ENCODE measurements at regions not wholly inside any gene's neighbourhood (a gene's known extent, or its start where the extent isn't known, plus 50 kb on each side); places are given as distances from the start of the nearest gene placed in this dataset.

DNA sequence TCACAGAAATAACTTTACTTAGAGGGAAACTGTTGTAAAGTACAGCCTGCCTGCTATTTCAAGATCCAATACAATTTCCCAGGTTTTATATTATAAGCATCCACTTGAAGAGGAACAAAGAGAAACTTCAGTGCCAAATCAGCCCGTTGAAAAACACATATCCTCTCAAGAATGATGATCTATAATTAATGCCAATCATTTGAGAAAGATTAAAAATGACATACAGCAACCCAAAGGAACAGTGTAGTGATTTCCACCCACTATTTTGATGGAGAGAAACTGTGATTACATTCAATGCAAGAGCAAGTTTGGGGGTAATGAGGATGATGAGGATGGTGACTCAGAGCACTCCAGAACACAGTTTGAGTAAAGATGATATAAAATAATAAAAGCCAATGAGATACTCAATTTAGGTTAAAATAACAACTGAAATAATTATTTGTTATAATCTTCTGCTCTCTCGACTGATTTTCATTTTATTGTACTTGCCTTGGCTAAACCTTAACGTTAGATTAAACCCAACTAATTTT is 715.5 kb downstream of the NCAM2 start:
- ChIA-PET POLR2A (no interaction called here), CTCF (no interaction called here)
- no peak for DNase-seq (ENCODE audit: extremely low spot score)
- TF ChIP-seq SUZ12 (IDR thresholded peaks at IDR 0.05) (no peak), CTBP1 (IDR thresholded peaks at IDR 0.05; ENCODE audit: borderline replicate concordance) (no peak)

DNA sequence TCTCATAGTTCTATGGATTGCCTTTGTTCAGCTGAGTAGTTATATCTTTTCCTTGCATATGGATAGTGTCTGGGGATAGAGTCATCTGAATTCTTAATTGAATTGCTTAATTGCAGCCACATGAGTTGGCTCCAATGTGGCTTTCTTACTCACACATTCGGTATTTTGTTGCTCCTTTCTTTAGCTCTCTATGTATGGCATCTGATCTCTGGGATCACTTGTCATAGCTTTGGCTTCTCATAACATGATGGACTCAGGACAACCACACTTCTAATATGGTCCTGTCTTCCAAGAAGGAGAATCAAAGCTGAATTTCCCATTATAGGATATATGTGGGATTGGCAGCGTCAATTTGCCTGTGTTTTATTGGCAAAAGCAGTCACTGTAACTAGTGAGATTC is 716.2 kb downstream of the NCAM2 start:
- ChIA-PET CTCF (no interaction called here), POLR2A (no interaction called here)
- no peak for DNase-seq (ENCODE audit: extremely low spot score)
- TF ChIP-seq TARDBP (IDR thresholded peaks at IDR 0.05) (no peak), FOXA1 (IDR thresholded peaks at IDR 0.05) (no peak), ELF4 (IDR thresholded peaks at IDR 0.05) (no peak), ARNT (IDR thresholded peaks at IDR 0.05) (no peak), PKNOX1 (IDR thresholded peaks at IDR 0.05) (no peak), FOXK2 (IDR thresholded peaks at IDR 0.05) (no peak), SUZ12 (IDR thresholded peaks at IDR 0.05) (no peak)

DNA sequence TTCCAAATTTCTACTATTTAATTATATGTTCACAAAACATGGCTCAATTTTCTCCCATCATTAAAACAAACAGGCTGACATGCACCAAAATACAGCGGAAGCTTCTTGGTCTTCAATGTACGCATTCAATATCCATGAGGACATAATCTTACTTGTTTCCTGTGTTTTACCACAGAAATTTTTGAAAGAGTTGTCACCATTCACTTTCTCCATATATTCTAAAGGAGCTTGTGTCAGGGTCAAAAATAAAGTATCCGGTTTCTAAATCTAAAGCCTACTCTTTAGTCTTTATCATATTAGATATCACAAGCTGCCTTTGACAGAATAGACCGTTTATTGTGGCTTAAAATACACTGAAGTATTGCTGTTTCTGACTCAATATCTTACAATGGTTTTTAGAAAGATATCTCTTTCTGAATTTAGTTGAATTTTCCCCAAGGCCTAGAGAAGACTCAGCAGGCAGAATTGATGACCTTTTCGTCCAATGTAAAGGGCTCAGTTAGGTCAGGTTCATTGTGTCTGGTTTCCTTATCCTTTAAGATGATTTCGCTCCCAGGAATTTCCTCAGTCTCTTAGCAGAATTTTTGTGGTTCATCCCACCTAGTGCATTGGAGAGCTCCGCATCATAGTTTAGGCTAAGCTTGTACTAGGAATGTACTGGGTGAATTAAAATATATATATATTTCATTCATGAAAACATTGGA is 717.2 kb downstream of the NCAM2 start:
- ChIA-PET POLR2A (no interaction called here), CTCF (no interaction called here)
- no peak for DNase-seq (ENCODE audit: extremely low spot score)
- TF ChIP-seq NFRKB (IDR thresholded peaks at IDR 0.05) (no peak), FOXA1 (IDR thresholded peaks at IDR 0.05) (no peak), SUZ12 (IDR thresholded peaks at IDR 0.05) (no peak), TARDBP (IDR thresholded peaks at IDR 0.05) (no peak), FOXK2 (IDR thresholded peaks at IDR 0.05) (no peak), PKNOX1 (IDR thresholded peaks at IDR 0.05) (no peak), L3MBTL2 (conservative IDR thresholded peaks at IDR 0.05) (no peak), SP1 (IDR thresholded peaks at IDR 0.05) (no peak), HDGF (IDR thresholded peaks at IDR 0.05; ENCODE audit: borderline replicate concordance) (no peak), ZNF384 (IDR thresholded peaks at IDR 0.05) (no peak), LEF1 (IDR thresholded peaks at IDR 0.05; ENCODE audit: borderline replicate concordance) (no peak), ARNT (IDR thresholded peaks at IDR 0.05) (no peak), CTBP1 (IDR thresholded peaks at IDR 0.05; ENCODE audit: borderline replicate concordance) (no peak), FOXM1 (IDR thresholded peaks at IDR 0.05; ENCODE audit: borderline replicate concordance) (no peak), BHLHE40 (IDR thresholded peaks at IDR 0.05; ENCODE audit: borderline replicate concordance) (no peak), ELF4 (IDR thresholded peaks at IDR 0.05) (no peak)

GRCh38 chr21:21722731-21723130 is 724.5 kb downstream of the NCAM2 start:
- DNase-seq (ENCODE audit: extremely low spot score) = no peak
- ChIA-PET POLR2A (no interaction called here), CTCF (no interaction called here)
- TF ChIP-seq FOXA1 (IDR thresholded peaks at IDR 0.05) = no peak
- TF ChIP-seq BHLHE40 (IDR thresholded peaks at IDR 0.05; ENCODE audit: borderline replicate concordance) = no peak
- TF ChIP-seq L3MBTL2 (conservative IDR thresholded peaks at IDR 0.05) = no peak
- no peak for TF ChIP-seq FOXM1 (IDR thresholded peaks at IDR 0.05; ENCODE audit: borderline replicate concordance)
- no peak for TF ChIP-seq NFRKB (IDR thresholded peaks at IDR 0.05)
- no peak for TF ChIP-seq ARNT (IDR thresholded peaks at IDR 0.05)
- no peak for TF ChIP-seq LEF1 (IDR thresholded peaks at IDR 0.05; ENCODE audit: borderline replicate concordance)
- no peak for TF ChIP-seq TARDBP (IDR thresholded peaks at IDR 0.05)
- TF ChIP-seq CTBP1 (IDR thresholded peaks at IDR 0.05; ENCODE audit: borderline replicate concordance) = no peak
- no peak for TF ChIP-seq ZNF384 (IDR thresholded peaks at IDR 0.05)
- no peak for TF ChIP-seq FOXK2 (IDR thresholded peaks at IDR 0.05)
- no peak for TF ChIP-seq PKNOX1 (IDR thresholded peaks at IDR 0.05)
- no peak for TF ChIP-seq ELF4 (IDR thresholded peaks at IDR 0.05)
- no peak for TF ChIP-seq SUZ12 (IDR thresholded peaks at IDR 0.05)
- TF ChIP-seq HDGF (IDR thresholded peaks at IDR 0.05; ENCODE audit: borderline replicate concordance) = no peak
- no peak for TF ChIP-seq SP1 (IDR thresholded peaks at IDR 0.05)

DNA sequence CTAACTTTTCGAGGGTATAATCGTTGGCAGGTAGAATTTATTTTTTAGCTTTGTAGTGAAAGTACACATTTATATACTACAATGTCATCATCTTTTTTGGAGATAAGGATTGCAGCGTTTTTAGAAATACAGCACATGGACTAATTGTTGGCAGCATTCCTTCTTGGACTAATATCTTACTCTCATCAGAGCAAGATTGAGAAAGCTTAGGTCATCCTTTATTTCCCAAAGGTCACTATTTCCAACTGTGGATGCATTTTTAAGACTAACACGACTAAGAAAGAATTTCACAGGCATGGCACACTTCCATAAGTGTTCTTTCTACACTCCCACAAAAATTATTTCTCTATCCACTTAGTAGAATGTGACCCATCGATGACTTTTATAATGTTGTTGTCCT is 732.3 kb downstream of the NCAM2 start:
- no peak for TF ChIP-seq SUZ12 (IDR thresholded peaks at IDR 0.05)
- TF ChIP-seq ZNF384 (IDR thresholded peaks at IDR 0.05) = no peak
- no peak for TF ChIP-seq ELF4 (IDR thresholded peaks at IDR 0.05)
- no peak for TF ChIP-seq CTBP1 (IDR thresholded peaks at IDR 0.05; ENCODE audit: borderline replicate concordance)
- TF ChIP-seq ARNT (IDR thresholded peaks at IDR 0.05) = no peak
- TF ChIP-seq L3MBTL2 (conservative IDR thresholded peaks at IDR 0.05) = no peak
- TF ChIP-seq TARDBP (IDR thresholded peaks at IDR 0.05) = no peak
- no peak for TF ChIP-seq FOXA1 (IDR thresholded peaks at IDR 0.05)
- no peak for TF ChIP-seq PKNOX1 (IDR thresholded peaks at IDR 0.05)
- TF ChIP-seq NFRKB (IDR thresholded peaks at IDR 0.05) = no peak
- ChIA-PET CTCF (no interaction called here), POLR2A (no interaction called here)
- DNase-seq (ENCODE audit: extremely low spot score) = no peak

DNA sequence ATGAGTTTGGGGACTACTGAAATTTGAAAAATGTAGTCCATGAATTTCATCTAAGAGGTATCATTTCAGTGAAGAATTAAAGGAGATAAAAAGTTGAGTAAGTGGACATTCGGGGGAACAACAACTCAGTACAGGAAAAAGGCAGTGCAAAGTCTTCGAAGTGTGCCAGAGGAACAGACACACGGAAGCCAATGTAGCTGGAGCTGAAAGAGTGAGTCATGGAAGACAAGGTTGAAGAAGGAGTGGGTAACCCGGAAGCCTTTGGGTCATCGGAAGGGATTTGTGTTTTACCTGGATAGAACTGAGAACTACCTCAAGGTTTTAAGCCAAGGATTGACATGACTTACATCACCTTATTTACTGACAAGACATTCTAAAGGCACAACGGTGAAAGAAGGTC is 733.4 kb downstream of the NCAM2 start:
- ChIA-PET CTCF (no interaction called here), POLR2A (no interaction called here)
- TF ChIP-seq FOXA1 (IDR thresholded peaks at IDR 0.05) (no peak), BHLHE40 (IDR thresholded peaks at IDR 0.05; ENCODE audit: borderline replicate concordance) (no peak), CTBP1 (IDR thresholded peaks at IDR 0.05; ENCODE audit: borderline replicate concordance) (no peak), SUZ12 (IDR thresholded peaks at IDR 0.05) (no peak), FOXM1 (IDR thresholded peaks at IDR 0.05; ENCODE audit: borderline replicate concordance) (no peak), HDGF (IDR thresholded peaks at IDR 0.05; ENCODE audit: borderline replicate concordance) (no peak), ARNT (IDR thresholded peaks at IDR 0.05) (no peak), PKNOX1 (IDR thresholded peaks at IDR 0.05) (no peak), LEF1 (IDR thresholded peaks at IDR 0.05; ENCODE audit: borderline replicate concordance) (no peak), ELF4 (IDR thresholded peaks at IDR 0.05) (no peak), TARDBP (IDR thresholded peaks at IDR 0.05) (no peak), ZNF384 (IDR thresholded peaks at IDR 0.05) (no peak), L3MBTL2 (conservative IDR thresholded peaks at IDR 0.05) (no peak), FOXK2 (IDR thresholded peaks at IDR 0.05) (no peak), NFRKB (IDR thresholded peaks at IDR 0.05) (no peak), SP1 (IDR thresholded peaks at IDR 0.05) (no peak)
- DNase-seq (ENCODE audit: extremely low spot score) = no peak
